K562 (cell line): ENCODE measurements at regions not wholly inside any gene's neighbourhood (a gene's known extent, or its start where the extent isn't known, plus 50 kb on each side); places are given as distances from the start of the nearest gene placed in this dataset.

ENCODE experiments used
- ATAC-seq: fragments of 200-7000 bp; cut with Tn5 transposase; 3 replicates; pipeline ENCODE4 v1.9.1; 2020; ENCODE audit warnings: moderate library complexity
- BruUV-seq: library from RNA; stranded (reverse); fragments of 400-500 nt; replicated peaks from 2 replicates; lab custom pipeline; 2021; lab: Mats Ljungman, UMichigan
- CTCF ChIA-PET: fragments of 300-600 bp; formaldehyde crosslinking; extraction: SDS; loops from one replicate; lab custom pipeline; 2021; ENCODE audit warnings: low intra/inter-chr PET ratio; lab: Yijun Ruan, JAX
- POLR2A ChIA-PET: fragments of 300-600, 350-650 bp; sonication (Branson Sonifier 250); formaldehyde crosslinking; extraction: SDS; loops from one replicate; lab custom pipeline; 2021; ENCODE audit warnings: antibody characterized with exemption, inconsistent platforms; lab: Yijun Ruan, JAX
- DNase-seq, 4 experiments: peaks; one replicate each; pipeline versions ENCODE4 v3.0.0 to v3.0.0-alpha.2; 2011 to 2018; ENCODE audit warnings: low spot score in 3 of 4, mixed read lengths in 3 of 4; ENCODE audit errors: extremely low read depth in 1 of 4
- FAIRE-seq: peaks from 2 replicates; lab custom pipeline; 2011; peaks lifted over from hg19 to GRCh38; lab: Jason Lieb, UNC
- H2AFZ ChIP-seq: 2 replicates; pipeline ENCODE4 v1.6.0; 2011; ENCODE audit warnings: low read depth, low read length, control low read depth, inconsistent platforms
- H3K27ac ChIP-seq: fragments of 200-600 bp; 3 replicates; pipeline ENCODE4 v1.8.0; 2011; ENCODE audit warnings: low read depth, mild to moderate bottlenecking, control low read depth, inconsistent platforms, low read length, moderate library complexity, mixed read lengths; ENCODE audit errors: extremely low read depth
- H3K27me3 ChIP-seq, 2 experiments: fragments of 300-600 bp in 1 of 2; 2 replicates in 1 of 2; 3 replicates in 1 of 2; pipeline versions ENCODE4 v1.6.0 to v1.8.0; 2011; ENCODE audit warnings: inconsistent platforms in 2 of 2, low read length in 2 of 2, mild to moderate bottlenecking in 1 of 2, mixed read lengths in 1 of 2, moderate library complexity in 1 of 2; ENCODE audit not compliant: control insufficient read depth in 2 of 2, insufficient read depth in 2 of 2
- H3K36me3 ChIP-seq: fragments of 300-600 bp; 3 replicates; pipeline ENCODE4 v1.8.0; 2011; ENCODE audit warnings: mild to moderate bottlenecking, low read length, inconsistent platforms; ENCODE audit not compliant: control insufficient read depth, insufficient read depth
- H3K4me1 ChIP-seq, 2 experiments: fragments of 200-600 bp in 1 of 2; replicated peaks in 1 of 2; 2 replicates in 1 of 2; 3 replicates in 1 of 2; pipeline versions ENCODE4 v1.5.1 to v1.8.0; 2011; ENCODE audit warnings: inconsistent platforms in 2 of 2, low read length in 2 of 2, mild to moderate bottlenecking in 1 of 2, mixed read lengths in 1 of 2, moderate library complexity in 1 of 2; ENCODE audit not compliant: control insufficient read depth in 2 of 2, insufficient read depth in 2 of 2
- H3K4me2 ChIP-seq: 2 replicates; pipeline ENCODE4 v1.6.1; 2011; ENCODE audit warnings: low read length, control low read depth, inconsistent platforms, mixed read lengths; ENCODE audit not compliant: insufficient read depth
- H3K4me3 ChIP-seq: fragments of 200-600 bp; sonication (generic), shearing (Covaris generic); 2 replicates; pipeline ENCODE4 v1.5.1; 2016; ENCODE audit warnings: control low read depth, inconsistent platforms
- H3K79me2 ChIP-seq: fragments of 200-600 bp; 3 replicates; pipeline ENCODE4 v1.8.0; 2011; ENCODE audit warnings: low read length, inconsistent platforms; ENCODE audit not compliant: control insufficient read depth, insufficient read depth
- H3K9ac ChIP-seq, 2 experiments: 2 replicates each; pipeline versions ENCODE4 v1.6.0 to v1.6.1; 2011; ENCODE audit warnings: low read depth in 2 of 2, low read length in 2 of 2, control low read depth in 1 of 2, inconsistent platforms in 1 of 2, mild to moderate bottlenecking in 1 of 2, mixed read lengths in 1 of 2; ENCODE audit not compliant: insufficient read depth in 1 of 2
- H3K9me1 ChIP-seq: one replicate; pipeline ENCODE4 v1.6.0; 2011; ENCODE audit warnings: inconsistent platforms, mild to moderate bottlenecking, low read length, moderate library complexity; ENCODE audit not compliant: control insufficient read depth, insufficient read depth
- H3K9me3 ChIP-seq: replicated peaks from 2 replicates; pipeline ENCODE4 v1.5.1; 2011; ENCODE audit warnings: low read depth, low read length, inconsistent platforms; ENCODE audit not compliant: control insufficient read depth, insufficient read depth
- H4K20me1 ChIP-seq: replicated peaks from 2 replicates; pipeline ENCODE4 v1.6.1; 2011; ENCODE audit warnings: low read length, inconsistent platforms, mixed read lengths; ENCODE audit not compliant: control insufficient read depth, insufficient read depth
- COPS2 ChIP-seq: fragments of 450-650 bp; conservative IDR thresholded peaks from 2 replicates; pipeline ENCODE4 v1.6.1; 2016; ENCODE audit warnings: mild to moderate bottlenecking, moderate library complexity
- DNMT1 ChIP-seq: fragments of 450-650 bp; IDR thresholded peaks from 2 replicates; pipeline ENCODE4 v1.6.1; 2016; ENCODE audit warnings: antibody characterized with exemption, mild to moderate bottlenecking
- KAT7 ChIP-seq: sonication (generic); formaldehyde crosslinking; IDR thresholded peaks from 2 replicates; pipeline ENCODE4 v1.8.0; 2022; ENCODE audit warnings: missing genetic modification reagents, mild to moderate bottlenecking, borderline replicate concordance
- PHF8 ChIP-seq: fragments of 200-600 bp; sonication (generic); IDR thresholded peaks from 2 replicates; pipeline ENCODE4 v1.6.1; 2012; ENCODE audit warnings: mixed run types, mild to moderate bottlenecking, inconsistent platforms, low read length, moderate library complexity, borderline replicate concordance
- POLR3G ChIP-seq: IDR thresholded peaks from 2 replicates; pipeline ENCODE4 v1.6.1; 2011; ENCODE audit not compliant: insufficient read length, insufficient replicate concordance; ENCODE audit errors: extremely low read depth
- RAD51 ChIP-seq: fragments of 450-650 bp; IDR thresholded peaks from 2 replicates; pipeline ENCODE4 v1.7.1; 2016; ENCODE audit warnings: low read depth, mild to moderate bottlenecking, borderline replicate concordance
- RFX7 ChIP-seq: fragments of 250-450 bp; sonication (Bioruptor Pico); IDR thresholded peaks from 2 replicates; pipeline ENCODE4 v1.5.1; 2021; ENCODE audit warnings: mild to moderate bottlenecking
- SAP30 ChIP-seq: fragments of 200-600 bp; sonication (generic); IDR thresholded peaks from 2 replicates; pipeline ENCODE4 v1.6.1; 2012; ENCODE audit warnings: borderline replicate concordance, low read depth, mild to moderate bottlenecking, moderate library complexity, low read length, control low read depth, inconsistent platforms; ENCODE audit not compliant: insufficient read depth, poor library complexity, severe bottlenecking
- SIN3A ChIP-seq, 2 experiments: fragments of 150-350 bp in 1 of 2; IDR thresholded peaks; 2 replicates each; pipeline ENCODE4 v1.6.1; 2011 to 2016; ENCODE audit warnings: borderline replicate concordance in 2 of 2, low read depth in 2 of 2, low read length in 2 of 2, mild to moderate bottlenecking in 2 of 2, moderate library complexity in 2 of 2; ENCODE audit not compliant: control insufficient read depth in 1 of 2
- SNRNP70 ChIP-seq: fragments of 200-400 bp; formaldehyde crosslinking; optimal IDR thresholded peaks from 2 replicates; pipeline ENCODE3; 2017; ENCODE audit warnings: low read depth, low read length
- ZKSCAN3 ChIP-seq: fragments of 250-450 bp; sonication (Bioruptor Pico); IDR thresholded peaks from 2 replicates; pipeline ENCODE4 v1.4.0; 2020
- ZNF143 ChIP-seq: sonication (generic); formaldehyde crosslinking; IDR thresholded peaks from 2 replicates; pipeline ENCODE4 v1.9.0; 2022; ENCODE audit warnings: mild to moderate bottlenecking, missing genetic modification reagents
- ZNF57 ChIP-seq: fragments of 450-650 bp; formaldehyde crosslinking; IDR thresholded peaks from 2 replicates; pipeline ENCODE4 v1.4.0; 2020; ENCODE audit warnings: mild to moderate bottlenecking, moderate library complexity
- WGBS: fragments of 100-300 bp; shearing (Covaris generic); methylation state at CpG from one replicate; pipeline ENCODE4 v1.1.6; 2016; ENCODE audit warnings: low coverage, mixed read lengths; ENCODE audit not compliant: insufficient coverage; ENCODE audit errors: missing lambda C conversion rate; 5-methylcytosine and 5-hydroxymethylcytosine counted together
- in situ Hi-C: fragments of 300-500 bp; cut with MboI; formaldehyde crosslinking; loops from 4 replicates; pipeline ENCODE4 v1.15.0; 2018; ENCODE audit warnings: inconsistent platforms, mixed read lengths
- intact Hi-C: fragments of 100-400 bp; cut with micrococcal nuclease; formaldehyde crosslinking; loops from 2 replicates; pipeline ENCODE4 v1.14.2; 2022
- TF ChIP-seq, protein P1 (sequence below): fragments of 250-450 bp; sonication (Bioruptor Pico); IDR thresholded peaks from 2 replicates; pipeline ENCODE4 v1.9.0; 2021; ENCODE audit warnings: mild to moderate bottlenecking, inconsistent platforms

GRCh38 chr3:43997788-43998369 is 243.8 kb upstream of the TOPAZ1 start:
- FAIRE-seq = no peak
- in situ Hi-C loops = no loop called here
- Histone ChIP-seq H3K9me3 (no peaks in the 10 kb centered on the region), H3K79me2 (no peaks in the 10 kb centered on the region), H3K27me3 (peaks cover 41 to 53% of the 10 kb centered on the region in 2 experiments), H3K9me1 (no peaks in the 10 kb centered on the region), H2AFZ (no peak overlapping the region), H3K4me1 (peaks cover 0 to 33% of the 10 kb centered on the region in 2 experiments; a peak in 2 of 5 replicates), H4K20me1 (no peaks in the 10 kb centered on the region), H3K27ac (no peak overlapping the region), H3K4me3 (no peak overlapping the region), H3K4me2 (no peak overlapping the region), H3K36me3 (no peaks in the 10 kb centered on the region), H3K9ac (no peak overlapping the region)
- DNase-seq = no peak
- TF ChIP-seq DNMT1 (no peak), ZKSCAN3 (CRISPR knock-in tag) (no peak), RAD51 (no peak)
- intact Hi-C loops = no loop called here
- 30% methylated on average over 33 of the region's 33 CpGs for WGBS
- BruUV-seq = no TSS peak
- CTCF ChIA-PET = no interaction called here
- POLR2A ChIA-PET = interaction anchor here (0.6 kb wide), 1 partner anchor 83 kb away, joined by 4 read pairs; no protein-coding TSS in a partner anchor
- ATAC-seq = no peak

- H3K27me3 ChIP-seq = peaks cover 41 to 53% of the 10 kb centered on the region in 2 experiments
- H3K9me3 ChIP-seq = no peaks in the 10 kb centered on the region
- FAIRE-seq = no peak
- H3K4me2 ChIP-seq = no peak overlapping the region
- H3K4me3 ChIP-seq = no peak overlapping the region
- no peak overlapping the region for H2AFZ ChIP-seq
- no peak for ATAC-seq
- no peaks in the 10 kb centered on the region for H3K36me3 ChIP-seq
- no peaks in the 10 kb centered on the region for H3K79me2 ChIP-seq
- H3K4me1 ChIP-seq = peaks cover 0 to 33% of the 10 kb centered on the region in 2 experiments; a peak in 2 of 5 replicates
- in situ Hi-C loops (no loop called here), intact Hi-C loops (no loop called here)
- H3K27ac ChIP-seq = no peak overlapping the region
- BruUV-seq = no TSS peak
- no peaks in the 10 kb centered on the region for H3K9me1 ChIP-seq
- ChIA-PET POLR2A (no interaction called here), CTCF (no interaction called here)
- H3K9ac ChIP-seq = no peak overlapping the region
- WGBS = 26% methylated on average over 23 of the region's 25 CpGs
- DNase-seq = no peak
- H4K20me1 ChIP-seq = no peaks in the 10 kb centered on the region
- TF ChIP-seq, protein P1, sequence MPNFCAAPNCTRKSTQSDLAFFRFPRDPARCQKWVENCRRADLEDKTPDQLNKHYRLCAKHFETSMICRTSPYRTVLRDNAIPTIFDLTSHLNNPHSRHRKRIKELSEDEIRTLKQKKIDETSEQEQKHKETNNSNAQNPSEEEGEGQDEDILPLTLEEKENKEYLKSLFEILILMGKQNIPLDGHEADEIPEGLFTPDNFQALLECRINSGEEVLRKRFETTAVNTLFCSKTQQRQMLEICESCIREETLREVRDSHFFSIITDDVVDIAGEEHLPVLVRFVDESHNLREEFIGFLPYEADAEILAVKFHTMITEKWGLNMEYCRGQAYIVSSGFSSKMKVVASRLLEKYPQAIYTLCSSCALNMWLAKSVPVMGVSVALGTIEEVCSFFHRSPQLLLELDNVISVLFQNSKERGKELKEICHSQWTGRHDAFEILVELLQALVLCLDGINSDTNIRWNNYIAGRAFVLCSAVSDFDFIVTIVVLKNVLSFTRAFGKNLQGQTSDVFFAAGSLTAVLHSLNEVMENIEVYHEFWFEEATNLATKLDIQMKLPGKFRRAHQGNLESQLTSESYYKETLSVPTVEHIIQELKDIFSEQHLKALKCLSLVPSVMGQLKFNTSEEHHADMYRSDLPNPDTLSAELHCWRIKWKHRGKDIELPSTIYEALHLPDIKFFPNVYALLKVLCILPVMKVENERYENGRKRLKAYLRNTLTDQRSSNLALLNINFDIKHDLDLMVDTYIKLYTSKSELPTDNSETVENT (CRISPR knock-in tag) = no peak
- TF ChIP-seq RFX7 (CRISPR knock-in tag) (no peak), PHF8 (no peak), KAT7 (CRISPR knock-in tag) (no peak), SAP30 (no peak), COPS2 (no peak), ZNF143 (CRISPR knock-in tag) (no peak), POLR3G (no peak), ZNF57 (no peak), SNRNP70 (no peak), SIN3A (IDR thresholded peaks at IDR 0.05; ENCODE audit: borderline replicate concordance in 2 of 2, control insufficient read depth in 1 of 2, low read depth in 2 of 2, low read length in 2 of 2) (no peak)
These were observed 243.3 kb upstream of the TOPAZ1 start for GRCh38 chr3:43998370-43998835.
